GM12878 (cell line): ENCODE measurements at regions not wholly inside any gene's neighbourhood (a gene's known extent, or its start where the extent isn't known, plus 50 kb on each side); places are given as distances from the start of the nearest gene placed in this dataset.

Experiments used
- ATAC-seq: fragments of 200-7000 bp; cut with Tn5 transposase; 3 replicates; pipeline ENCODE4 v1.9.1; 2020; ENCODE audit warnings: mild to moderate bottlenecking, moderate library complexity
- BruUV-seq: library from RNA; stranded (reverse); fragments of 400-500 nt; replicated peaks from 2 replicates; lab custom pipeline; 2021; lab: Mats Ljungman, UMichigan
- CTCF ChIA-PET: fragments of 300-600 bp; sonication (Branson Sonifier 250); formaldehyde crosslinking; extraction: SDS; loops from one replicate; lab custom pipeline; 2021; ENCODE audit warnings: inconsistent platforms; lab: Yijun Ruan, JAX
- POLR2A ChIA-PET: fragments of 350-600 bp; formaldehyde crosslinking; extraction: SDS; loops from one replicate; lab custom pipeline; 2021; ENCODE audit warnings: inconsistent platforms; lab: Charles Lee
- RAD21 ChIA-PET: fragments of 300-600 bp; sonication (Branson Sonifier 250); formaldehyde crosslinking; loops from one replicate; lab custom pipeline; 2023; ENCODE audit warnings: antibody characterized with exemption; ENCODE audit not compliant: unreplicated experiment; lab: Charles Lee
- SMC1A ChIA-PET: fragments of 300-600 bp; sonication (Branson Sonifier 250); formaldehyde crosslinking; loops from one replicate; lab custom pipeline; 2023; ENCODE audit not compliant: unreplicated experiment, uncharacterized antibody; lab: Charles Lee
- DNase-seq: peaks from one replicate; pipeline ENCODE4 v3.0.0-alpha.2; 2011; ENCODE audit warnings: low read depth, low spot score
- FAIRE-seq: peaks from 3 replicates; lab custom pipeline; 2011; peaks lifted over from hg19 to GRCh38; lab: Jason Lieb, UNC
- H2AFZ ChIP-seq: 2 replicates; pipeline ENCODE4 v1.6.0; 2011; ENCODE audit warnings: low read depth, low read length, control low read depth; ENCODE audit not compliant: control insufficient read depth
- H3K27ac ChIP-seq: 2 replicates; pipeline ENCODE4 v1.5.1; 2011; ENCODE audit warnings: control low read depth; ENCODE audit not compliant: control insufficient read depth, insufficient read depth
- H3K27me3 ChIP-seq, 2 experiments: replicated peaks in 1 of 2; 2 replicates each; pipeline versions ENCODE4 v1.6.0 to v1.6.1; 2011; ENCODE audit warnings: low read length in 1 of 2; ENCODE audit not compliant: control insufficient read depth in 2 of 2, insufficient read depth in 2 of 2
- H3K36me3 ChIP-seq, 2 experiments: 2 replicates each; pipeline ENCODE4 v1.5.1; 2011; ENCODE audit warnings: low read length in 1 of 2; ENCODE audit not compliant: control insufficient read depth in 2 of 2, insufficient read depth in 2 of 2
- H3K4me1 ChIP-seq: 2 replicates; pipeline ENCODE4 v1.6.1; 2011; ENCODE audit warnings: mild to moderate bottlenecking, low read length, moderate library complexity, mixed read lengths; ENCODE audit not compliant: control insufficient read depth, insufficient read depth
- H3K4me2 ChIP-seq: 2 replicates; pipeline ENCODE4 v1.6.0; 2011; ENCODE audit warnings: control low read depth; ENCODE audit not compliant: control insufficient read depth, insufficient read depth
- H3K4me3 ChIP-seq: fragments of 200-600 bp; sonication (generic); 2 replicates; pipeline ENCODE4 v1.5.1; 2016
- H3K79me2 ChIP-seq: 2 replicates; pipeline ENCODE4 v1.6.0; 2011; ENCODE audit warnings: low read length; ENCODE audit not compliant: control insufficient read depth, insufficient read depth
- H3K9ac ChIP-seq: 2 replicates; pipeline ENCODE4 v1.8.0; 2011; ENCODE audit warnings: low read length, control low read depth, mixed read lengths; ENCODE audit not compliant: control insufficient read depth, insufficient read depth
- H3K9me3 ChIP-seq: replicated peaks from 3 replicates; pipeline ENCODE4 v1.5.1; 2011; ENCODE audit warnings: mild to moderate bottlenecking, low read length; ENCODE audit not compliant: control insufficient read depth, insufficient read depth
- H4K20me1 ChIP-seq: 2 replicates; pipeline ENCODE4 v1.6.0; 2011; ENCODE audit not compliant: control insufficient read depth, insufficient read depth
- ATF2 ChIP-seq: IDR thresholded peaks from 2 replicates; pipeline ENCODE4 v1.6.1; 2012; ENCODE audit warnings: low read length, inconsistent platforms
- ATF3 ChIP-seq: IDR thresholded peaks from 2 replicates; pipeline ENCODE4 v1.6.1; 2011; ENCODE audit warnings: low read depth, mild to moderate bottlenecking, low read length, moderate library complexity, borderline replicate concordance; ENCODE audit errors: extremely low read depth
- CHD2 ChIP-seq: IDR thresholded peaks from 2 replicates; pipeline ENCODE4 v1.6.1; 2011; ENCODE audit warnings: low read depth, low read length, improper control_type of control experiment, borderline replicate concordance
- CHD4 ChIP-seq: fragments of 200-600 bp; sonication (generic); IDR thresholded peaks from 2 replicates; pipeline ENCODE4 v1.6.1; 2016; ENCODE audit warnings: mild to moderate bottlenecking
- EED ChIP-seq: sonication (generic); IDR thresholded peaks from 2 replicates; pipeline ENCODE4 v1.6.1; 2016; ENCODE audit warnings: antibody characterized with exemption, low read depth
- EGR1 ChIP-seq, 2 experiments: IDR thresholded peaks; 1 replicate in 1 of 2; 2 replicates in 1 of 2; pipeline ENCODE4 v1.6.1; 2011 to 2012; ENCODE audit warnings: low read depth in 2 of 2, low read length in 2 of 2, borderline replicate concordance in 1 of 2, mild to moderate bottlenecking in 1 of 2, moderate library complexity in 1 of 2
- ETV6 ChIP-seq, 2 experiments: fragments of 450-650 bp in 1 of 2; IDR thresholded peaks in 1 of 2; conservative IDR thresholded peaks in 1 of 2; 2 replicates each; pipeline ENCODE4 v1.6.1; 2014; ENCODE audit warnings: antibody characterized with exemption in 1 of 2, borderline replicate concordance in 1 of 2, low read depth in 1 of 2, mild to moderate bottlenecking in 1 of 2, moderate library complexity in 1 of 2
- FOXK2 ChIP-seq: fragments of 450-650 bp; IDR thresholded peaks from 2 replicates; pipeline ENCODE4 v1.6.1; 2017; ENCODE audit warnings: mild to moderate bottlenecking, moderate library complexity
- HDAC2 ChIP-seq: fragments of 200-600 bp; sonication (generic); IDR thresholded peaks from 2 replicates; pipeline ENCODE4 v1.6.1; 2017
- HDGF ChIP-seq: fragments of 450-650 bp; IDR thresholded peaks from 2 replicates; pipeline ENCODE4 v1.6.1; 2016; ENCODE audit warnings: antibody characterized with exemption
- IKZF2 ChIP-seq, 2 experiments: fragments of 450-650 bp; IDR thresholded peaks; 2 replicates each; pipeline ENCODE4 v1.6.1; 2017; ENCODE audit warnings: mild to moderate bottlenecking in 2 of 2, moderate library complexity in 2 of 2
- SMAD1 ChIP-seq: fragments of 450-650 bp; IDR thresholded peaks from 2 replicates; pipeline ENCODE4 v1.6.1; 2018; ENCODE audit warnings: mild to moderate bottlenecking, low read depth; ENCODE audit not compliant: partially characterized antibody
- SMAD5 ChIP-seq: IDR thresholded peaks from 2 replicates; pipeline ENCODE4 v1.6.1; 2016; ENCODE audit warnings: antibody characterized with exemption, low read depth
- STAT3 ChIP-seq: IDR thresholded peaks from 2 replicates; pipeline ENCODE4 v1.6.1; 2011; ENCODE audit warnings: low read depth, low read length, improper control_type of control experiment
- TARDBP ChIP-seq: IDR thresholded peaks from 2 replicates; pipeline ENCODE4 v1.6.1; 2016; ENCODE audit warnings: borderline replicate concordance
- whole genome bisulfite sequencing: methylation state at CpG from one replicate; pipeline ENCODE4 v1.1.6; 2016; ENCODE audit warnings: low lambda C conversion rate; ENCODE audit not compliant: insufficient replicate concordance, insufficient coverage; ENCODE audit errors: missing lambda C conversion rate; 5-methylcytosine and 5-hydroxymethylcytosine counted together
- in situ Hi-C: fragments of 300-500 bp; cut with MboI; formaldehyde crosslinking; loops from 9 replicates; pipeline ENCODE4 v1.14.3; 2018; ENCODE audit warnings: mixed read lengths
- intact Hi-C: fragments of 100-400 bp; cut with micrococcal nuclease; formaldehyde crosslinking; loops from one replicate; pipeline ENCODE4 v1.14.2; 2022; ENCODE audit not compliant: unreplicated experiment
- TF ChIP-seq, protein P1 (sequence below): fragments of 450-650 bp; IDR thresholded peaks from 2 replicates; pipeline ENCODE4 v1.6.1; 2017; ENCODE audit warnings: borderline replicate concordance
- TF ChIP-seq, protein P2 (sequence below): IDR thresholded peaks from 2 replicates; pipeline ENCODE4 v1.6.1; 2012; ENCODE audit warnings: improper control_type of control experiment, low read depth, low read length; ENCODE audit not compliant: insufficient replicate concordance

DNA sequence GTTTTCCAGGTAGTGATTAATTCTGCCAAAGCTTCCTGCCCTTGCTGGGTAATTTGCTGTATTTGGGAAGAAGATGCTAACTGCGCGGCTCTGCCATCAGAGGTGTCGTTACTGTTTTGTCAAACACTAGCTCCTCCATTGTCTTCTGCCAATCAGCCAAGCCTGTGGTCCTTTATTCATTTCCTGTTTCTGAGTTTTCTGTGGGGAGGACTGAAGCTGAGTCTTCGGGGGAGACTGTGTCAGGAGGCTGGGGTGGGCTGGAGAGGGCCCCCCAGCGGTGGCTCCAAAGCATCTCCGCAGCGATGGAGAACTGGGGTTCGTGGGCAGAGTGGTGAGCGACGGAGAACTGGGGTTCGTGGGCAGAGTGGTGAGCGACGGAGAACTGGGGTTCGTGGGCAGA lies 322.9 kb upstream of the B3GAT1 start:
- WGBS: 75% methylated on average over 3 of the region's 14 CpGs
- BruUV-seq: no TSS peak
- in situ Hi-C loops (no loop called here), intact Hi-C loops (no loop called here)
- no peaks in the 10 kb centered on the region for H3K4me1 ChIP-seq
- ATAC-seq: no peak
- CTCF ChIA-PET: no interaction called here
- SMC1A ChIA-PET: no interaction called here
- DNase-seq: no peak
- H3K36me3 ChIP-seq: no peaks in the 10 kb centered on the region
- FAIRE-seq: no peak
- no peak overlapping the region for H3K4me3 ChIP-seq
- no peak overlapping the region for H3K27ac ChIP-seq
- H2AFZ ChIP-seq: no peak overlapping the region
- H3K27me3 ChIP-seq: no peaks in the 10 kb centered on the region
- H4K20me1 ChIP-seq: no peaks in the 10 kb centered on the region
- POLR2A ChIA-PET: no interaction called here
- no peak overlapping the region for H3K9ac ChIP-seq
- no peaks in the 10 kb centered on the region for H3K79me2 ChIP-seq
- no peaks in the 10 kb centered on the region for H3K9me3 ChIP-seq
- no peak overlapping the region for H3K4me2 ChIP-seq
- RAD21 ChIA-PET: no interaction called here
- TF ChIP-seq ATF2 (no peak), STAT3 (no peak), FOXK2 (no peak), SMAD1 (no peak), CHD4 (no peak), TARDBP (no peak), CHD2 (no peak), EED (no peak), ATF3 (no peak), HDAC2 (no peak), EGR1 (IDR thresholded peaks at IDR 0.05; ENCODE audit: borderline replicate concordance in 1 of 2, low read depth in 2 of 2, low read length in 2 of 2) (no peak), IKZF2 (IDR thresholded peaks at IDR 0.05) (no peak), HDGF (no peak), ETV6 (conservative IDR thresholded peaks at IDR 0.05 in 1 of 2, IDR thresholded peaks at IDR 0.05 in 1 of 2; ENCODE audit: borderline replicate concordance in 1 of 2, low read depth in 1 of 2) (no peak), SMAD5 (no peak)
- TF ChIP-seq, protein P1, sequence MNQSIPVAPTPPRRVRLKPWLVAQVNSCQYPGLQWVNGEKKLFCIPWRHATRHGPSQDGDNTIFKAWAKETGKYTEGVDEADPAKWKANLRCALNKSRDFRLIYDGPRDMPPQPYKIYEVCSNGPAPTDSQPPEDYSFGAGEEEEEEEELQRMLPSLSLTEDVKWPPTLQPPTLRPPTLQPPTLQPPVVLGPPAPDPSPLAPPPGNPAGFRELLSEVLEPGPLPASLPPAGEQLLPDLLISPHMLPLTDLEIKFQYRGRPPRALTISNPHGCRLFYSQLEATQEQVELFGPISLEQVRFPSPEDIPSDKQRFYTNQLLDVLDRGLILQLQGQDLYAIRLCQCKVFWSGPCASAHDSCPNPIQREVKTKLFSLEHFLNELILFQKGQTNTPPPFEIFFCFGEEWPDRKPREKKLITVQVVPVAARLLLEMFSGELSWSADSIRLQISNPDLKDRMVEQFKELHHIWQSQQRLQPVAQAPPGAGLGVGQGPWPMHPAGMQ: no peak
- TF ChIP-seq, protein P2, sequence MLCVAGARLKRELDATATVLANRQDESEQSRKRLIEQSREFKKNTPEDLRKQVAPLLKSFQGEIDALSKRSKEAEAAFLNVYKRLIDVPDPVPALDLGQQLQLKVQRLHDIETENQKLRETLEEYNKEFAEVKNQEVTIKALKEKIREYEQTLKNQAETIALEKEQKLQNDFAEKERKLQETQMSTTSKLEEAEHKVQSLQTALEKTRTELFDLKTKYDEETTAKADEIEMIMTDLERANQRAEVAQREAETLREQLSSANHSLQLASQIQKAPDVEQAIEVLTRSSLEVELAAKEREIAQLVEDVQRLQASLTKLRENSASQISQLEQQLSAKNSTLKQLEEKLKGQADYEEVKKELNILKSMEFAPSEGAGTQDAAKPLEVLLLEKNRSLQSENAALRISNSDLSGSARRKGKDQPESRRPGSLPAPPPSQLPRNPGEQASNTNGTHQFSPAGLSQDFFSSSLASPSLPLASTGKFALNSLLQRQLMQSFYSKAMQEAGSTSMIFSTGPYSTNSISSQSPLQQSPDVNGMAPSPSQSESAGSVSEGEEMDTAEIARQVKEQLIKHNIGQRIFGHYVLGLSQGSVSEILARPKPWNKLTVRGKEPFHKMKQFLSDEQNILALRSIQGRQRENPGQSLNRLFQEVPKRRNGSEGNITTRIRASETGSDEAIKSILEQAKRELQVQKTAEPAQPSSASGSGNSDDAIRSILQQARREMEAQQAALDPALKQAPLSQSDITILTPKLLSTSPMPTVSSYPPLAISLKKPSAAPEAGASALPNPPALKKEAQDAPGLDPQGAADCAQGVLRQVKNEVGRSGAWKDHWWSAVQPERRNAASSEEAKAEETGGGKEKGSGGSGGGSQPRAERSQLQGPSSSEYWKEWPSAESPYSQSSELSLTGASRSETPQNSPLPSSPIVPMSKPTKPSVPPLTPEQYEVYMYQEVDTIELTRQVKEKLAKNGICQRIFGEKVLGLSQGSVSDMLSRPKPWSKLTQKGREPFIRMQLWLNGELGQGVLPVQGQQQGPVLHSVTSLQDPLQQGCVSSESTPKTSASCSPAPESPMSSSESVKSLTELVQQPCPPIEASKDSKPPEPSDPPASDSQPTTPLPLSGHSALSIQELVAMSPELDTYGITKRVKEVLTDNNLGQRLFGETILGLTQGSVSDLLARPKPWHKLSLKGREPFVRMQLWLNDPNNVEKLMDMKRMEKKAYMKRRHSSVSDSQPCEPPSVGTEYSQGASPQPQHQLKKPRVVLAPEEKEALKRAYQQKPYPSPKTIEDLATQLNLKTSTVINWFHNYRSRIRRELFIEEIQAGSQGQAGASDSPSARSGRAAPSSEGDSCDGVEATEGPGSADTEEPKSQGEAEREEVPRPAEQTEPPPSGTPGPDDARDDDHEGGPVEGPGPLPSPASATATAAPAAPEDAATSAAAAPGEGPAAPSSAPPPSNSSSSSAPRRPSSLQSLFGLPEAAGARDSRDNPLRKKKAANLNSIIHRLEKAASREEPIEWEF: no peak
